Loucy (cell line): ENCODE measurements at regions not wholly inside any gene's neighbourhood (a gene's known extent, or its start where the extent isn't known, plus 50 kb on each side); places are given as distances from the start of the nearest gene placed in this dataset.

Source experiments
- CTCF ChIP-seq: fragments of 200-600 bp; sonication (generic); conservative IDR thresholded peaks from 2 replicates; pipeline ENCODE4 v1.5.1; 2014; ENCODE audit warnings: mild to moderate bottlenecking, antibody characterized with exemption, low read length
- EZH2phosphoT487 ChIP-seq: fragments of 200-600 bp; IDR thresholded peaks from 2 replicates; pipeline ENCODE4 v1.6.1; 2018; ENCODE audit warnings: antibody characterized with exemption, mild to moderate bottlenecking, moderate library complexity, borderline replicate concordance

GRCh38 chr11:92870196-92870832 is 99.1 kb upstream of the MTNR1B start:
- TF ChIP-seq CTCF: no peak
- no peak for TF ChIP-seq EZH2phosphoT487
